ENCODE measurements at regions not wholly inside any gene's neighbourhood (a gene's known extent, or its start where the extent isn't known, plus 50 kb on each side); places are given as distances from the start of the nearest gene placed in this dataset.

DNA sequence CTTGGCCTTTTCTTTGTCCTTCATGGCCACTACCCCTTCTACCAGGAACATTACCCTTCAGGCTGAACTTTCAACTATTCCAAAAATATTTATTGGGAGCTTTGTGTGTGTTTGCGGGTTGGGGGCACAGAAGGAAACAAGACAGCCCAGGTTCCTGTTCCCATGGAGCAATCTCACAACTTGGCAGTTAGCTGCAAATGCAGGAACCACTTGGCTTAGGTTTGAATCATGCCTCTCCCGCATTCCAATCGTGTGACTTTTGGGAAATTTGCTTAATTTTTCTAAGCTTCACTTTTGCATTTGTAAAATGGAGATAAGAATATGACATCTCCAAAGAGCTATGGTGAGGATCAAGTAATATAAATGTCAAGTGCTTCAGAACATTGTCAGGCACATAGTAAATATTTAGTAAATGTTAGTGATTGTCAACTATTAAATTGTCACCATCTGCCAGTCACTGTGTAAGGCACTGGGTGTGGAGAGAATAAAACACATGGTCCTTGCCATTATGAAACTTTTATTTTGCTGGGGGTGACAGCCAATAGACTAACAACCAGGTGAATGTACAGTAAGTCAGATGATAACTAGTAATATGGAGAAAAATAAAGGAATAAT is 277.1 kb downstream of the SNX13 start:
- H3K27ac Mint-ChIP-seq: no peak overlapping the region
- peaks cover 0 to 30% of the 10 kb centered on the region in 2 donors for H3K27me3 Mint-ChIP-seq
- no peaks in the 10 kb centered on the region for H3K36me3 Mint-ChIP-seq (ENCODE audit: insufficient read depth)
- no peak overlapping the region for H3K4me3 Mint-ChIP-seq
- peaks cover 0 to under 1% of the 10 kb centered on the region in 2 donors for H3K4me1 Mint-ChIP-seq (ENCODE audit: low read depth in 2 of 2)
- ATAC-seq (replicated peaks) (no peak), DNase-seq (no peak)
- H3K9me3 Mint-ChIP-seq: no peaks in the 10 kb centered on the region

DNA sequence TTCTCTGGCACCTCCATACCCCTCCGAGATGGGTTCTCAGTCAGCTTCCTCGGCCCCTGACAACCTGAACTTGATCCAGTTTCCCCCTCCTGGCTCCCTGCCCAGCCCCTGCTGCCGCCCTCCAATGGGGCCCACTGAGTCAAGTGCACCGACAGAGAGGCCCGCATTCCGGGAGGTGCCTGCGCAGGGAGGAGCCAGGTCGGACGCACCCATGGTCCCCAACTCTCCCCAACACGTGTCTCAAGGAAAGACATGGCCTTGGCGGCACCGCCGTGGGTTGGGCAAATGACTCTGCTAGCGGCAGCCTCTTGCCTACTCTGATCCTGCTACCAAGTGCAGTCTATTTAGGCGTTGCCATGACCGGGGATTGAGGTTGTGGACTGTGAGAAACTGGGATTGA is 275.3 kb downstream of the SNX13 start:
- Mint-ChIP-seq H3K4me3 (no peak overlapping the region), H3K27me3 (peaks cover 9 to 38% of the 10 kb centered on the region in 2 donors), H3K9me3 (no peaks in the 10 kb centered on the region), H3K27ac (no peak overlapping the region), H3K36me3 (ENCODE audit: insufficient read depth) (no peaks in the 10 kb centered on the region), H3K4me1 (ENCODE audit: low read depth in 2 of 2) (no peaks in the 10 kb centered on the region)
- ATAC-seq (replicated peaks) (no peak), DNase-seq (no peak)

DNA sequence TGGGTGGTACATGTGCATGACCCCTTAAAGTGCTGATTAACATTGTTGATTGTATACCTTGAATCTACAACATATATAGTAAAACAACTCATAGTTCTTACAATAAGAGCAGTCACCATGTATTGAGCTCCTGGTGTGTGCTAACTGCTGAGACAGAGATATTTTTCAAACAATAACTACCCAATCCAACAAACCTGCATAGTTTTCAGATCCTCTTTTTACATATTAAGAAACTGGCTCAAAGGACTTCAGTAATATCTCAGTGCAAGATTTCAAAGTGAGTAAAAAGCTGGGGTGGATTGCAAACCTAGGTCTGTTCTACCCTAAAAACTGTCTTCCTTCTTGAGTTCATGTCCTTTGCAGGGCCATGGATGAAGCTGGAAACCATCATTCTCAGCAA is 272.2 kb downstream of the SNX13 start:
- H3K27me3 Mint-ChIP-seq: peaks cover 14 to 37% of the 10 kb centered on the region in 2 donors
- H3K27ac Mint-ChIP-seq: no peak overlapping the region
- no peak for DNase-seq

DNA sequence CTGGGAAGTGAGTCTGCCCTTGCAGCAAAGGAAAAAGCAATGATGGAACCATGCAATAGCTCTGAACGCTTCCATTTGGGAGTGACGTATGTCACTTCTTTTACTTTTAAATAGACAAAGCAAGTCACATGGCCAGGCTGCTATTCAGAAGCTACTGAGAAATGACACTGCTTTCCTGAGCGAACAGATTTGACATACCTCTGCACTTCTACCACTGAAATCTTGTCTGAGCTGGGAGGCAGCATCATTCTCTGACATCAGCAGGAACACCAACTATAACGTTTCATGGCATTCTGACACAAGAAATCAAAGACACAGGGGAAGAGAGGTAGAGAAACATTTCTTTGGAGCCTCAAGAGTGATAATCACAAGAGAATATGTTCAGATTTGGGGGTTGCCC is 271.1 kb downstream of the SNX13 start:
- peaks cover 14 to 27% of the 10 kb centered on the region in 2 donors for H3K27me3 Mint-ChIP-seq
- H3K9me3 Mint-ChIP-seq: no peaks in the 10 kb centered on the region
- ATAC-seq (replicated peaks): no peak
- no peak overlapping the region for H3K27ac Mint-ChIP-seq
- no peak for DNase-seq
- no peaks in the 10 kb centered on the region for H3K4me1 Mint-ChIP-seq (ENCODE audit: low read depth in 2 of 2)
- H3K36me3 Mint-ChIP-seq (ENCODE audit: insufficient read depth): no peaks in the 10 kb centered on the region
- no peak overlapping the region for H3K4me3 Mint-ChIP-seq

More for the DNA sequence above, 272.2 kb downstream of the SNX13 start:
- Mint-ChIP-seq H3K36me3 (ENCODE audit: insufficient read depth) (no peaks in the 10 kb centered on the region), H3K9me3 (no peaks in the 10 kb centered on the region), H3K4me1 (ENCODE audit: low read depth in 2 of 2) (no peaks in the 10 kb centered on the region), H3K4me3 (no peak overlapping the region)
- ATAC-seq (replicated peaks): no peak

DNA sequence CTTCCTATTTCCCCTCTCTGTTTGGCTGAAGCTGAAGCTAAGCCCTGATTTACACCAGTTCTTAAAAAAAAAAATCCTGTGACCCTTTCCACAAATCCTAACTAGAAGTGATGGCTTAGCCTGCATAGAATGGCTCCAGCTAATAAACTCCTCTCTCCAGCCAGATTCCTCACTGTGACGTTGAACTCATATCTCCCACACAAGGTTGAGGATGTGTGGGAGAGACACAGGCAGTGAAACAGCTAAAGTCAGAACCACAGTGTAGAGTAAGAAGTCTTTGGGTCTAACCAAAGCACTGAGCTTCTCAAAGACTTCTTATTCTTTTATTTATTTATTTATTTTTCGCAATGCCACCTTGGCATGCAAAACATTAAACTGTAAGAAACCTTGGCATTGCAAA is 268.3 kb downstream of the SNX13 start:
- H3K36me3 Mint-ChIP-seq (ENCODE audit: insufficient read depth): no peaks in the 10 kb centered on the region
- ATAC-seq (replicated peaks) (no peak), DNase-seq (no peak)
- no peaks in the 10 kb centered on the region for H3K4me1 Mint-ChIP-seq (ENCODE audit: low read depth in 2 of 2)
- H3K27ac Mint-ChIP-seq: no peak overlapping the region
- no peaks in the 10 kb centered on the region for H3K9me3 Mint-ChIP-seq
- H3K4me3 Mint-ChIP-seq: no peak overlapping the region
- H3K27me3 Mint-ChIP-seq: peaks cover 14 to 15% of the 10 kb centered on the region in 2 donors

DNA sequence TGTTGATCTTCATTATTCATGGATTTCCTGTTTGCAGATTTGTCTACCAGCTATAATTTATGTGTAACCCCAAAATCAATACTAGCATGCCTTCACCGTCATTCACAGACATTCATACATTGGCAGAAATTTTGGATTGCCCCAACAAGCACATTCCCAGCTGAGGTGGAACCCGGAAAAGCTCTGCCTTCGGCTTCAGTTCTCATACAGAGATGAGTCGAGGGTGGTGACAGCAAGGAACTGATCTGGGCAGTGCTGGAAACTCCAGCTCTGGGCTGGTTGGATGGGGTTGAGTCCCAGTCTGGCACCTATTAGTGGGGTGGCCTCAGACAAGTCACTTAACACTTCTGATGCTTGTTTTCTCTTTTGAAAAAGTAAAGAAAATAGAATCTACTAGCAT is 267.5 kb downstream of the SNX13 start:
- DNase-seq: no peak
- ATAC-seq (replicated peaks): no peak
- H3K4me1 Mint-ChIP-seq (ENCODE audit: low read depth in 2 of 2): no peaks in the 10 kb centered on the region
- peaks cover 14 to 15% of the 10 kb centered on the region in 2 donors for H3K27me3 Mint-ChIP-seq
- H3K27ac Mint-ChIP-seq: no peak overlapping the region
- H3K36me3 Mint-ChIP-seq (ENCODE audit: insufficient read depth): no peaks in the 10 kb centered on the region
- H3K4me3 Mint-ChIP-seq: no peak overlapping the region
- H3K9me3 Mint-ChIP-seq: no peaks in the 10 kb centered on the region

DNA sequence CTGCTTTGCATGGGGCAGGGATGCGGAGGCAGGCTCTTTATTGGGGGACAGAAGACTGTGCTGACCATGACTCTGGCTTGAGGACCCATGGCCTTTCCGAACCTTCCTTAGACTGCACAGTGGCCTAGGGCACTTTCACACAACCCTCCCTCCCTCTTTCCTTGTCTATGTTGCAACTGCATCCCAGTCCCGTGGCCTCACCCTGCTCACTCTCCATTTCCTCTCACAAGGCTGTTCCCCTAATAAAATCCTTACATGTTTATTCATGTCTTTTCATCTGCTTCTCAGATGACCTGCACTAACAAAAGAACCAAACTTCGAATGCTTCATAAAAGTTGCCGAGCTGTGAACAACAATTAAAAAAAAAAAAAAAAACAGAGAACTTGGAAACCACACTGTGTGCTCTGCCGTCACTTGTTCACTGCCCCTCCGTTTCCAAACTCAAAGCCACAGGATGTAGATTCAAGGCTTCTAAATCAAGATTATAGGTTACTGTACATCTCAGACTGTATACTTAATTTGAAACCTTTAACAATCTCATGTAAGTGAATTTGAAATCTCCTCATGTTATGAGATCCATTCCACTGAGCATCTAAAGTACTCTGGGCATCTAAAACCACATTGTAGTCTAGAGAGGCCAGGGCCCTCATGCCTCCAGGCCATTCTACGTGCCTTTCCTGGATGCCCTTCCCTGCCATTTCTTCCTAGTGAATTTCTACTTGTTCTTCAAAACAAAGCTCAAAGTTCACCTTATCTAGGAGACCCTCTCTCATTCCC is 265.9 kb downstream of the SNX13 start:
- H3K4me3 Mint-ChIP-seq: no peak overlapping the region
- no peak for ATAC-seq (replicated peaks)
- H3K36me3 Mint-ChIP-seq (ENCODE audit: insufficient read depth): no peaks in the 10 kb centered on the region
- no peak overlapping the region for H3K27ac Mint-ChIP-seq
- no peak for DNase-seq
- H3K9me3 Mint-ChIP-seq: no peaks in the 10 kb centered on the region
- H3K27me3 Mint-ChIP-seq: peaks cover 11 to 13% of the 10 kb centered on the region in 2 donors
- no peaks in the 10 kb centered on the region for H3K4me1 Mint-ChIP-seq (ENCODE audit: low read depth in 2 of 2)

DNA sequence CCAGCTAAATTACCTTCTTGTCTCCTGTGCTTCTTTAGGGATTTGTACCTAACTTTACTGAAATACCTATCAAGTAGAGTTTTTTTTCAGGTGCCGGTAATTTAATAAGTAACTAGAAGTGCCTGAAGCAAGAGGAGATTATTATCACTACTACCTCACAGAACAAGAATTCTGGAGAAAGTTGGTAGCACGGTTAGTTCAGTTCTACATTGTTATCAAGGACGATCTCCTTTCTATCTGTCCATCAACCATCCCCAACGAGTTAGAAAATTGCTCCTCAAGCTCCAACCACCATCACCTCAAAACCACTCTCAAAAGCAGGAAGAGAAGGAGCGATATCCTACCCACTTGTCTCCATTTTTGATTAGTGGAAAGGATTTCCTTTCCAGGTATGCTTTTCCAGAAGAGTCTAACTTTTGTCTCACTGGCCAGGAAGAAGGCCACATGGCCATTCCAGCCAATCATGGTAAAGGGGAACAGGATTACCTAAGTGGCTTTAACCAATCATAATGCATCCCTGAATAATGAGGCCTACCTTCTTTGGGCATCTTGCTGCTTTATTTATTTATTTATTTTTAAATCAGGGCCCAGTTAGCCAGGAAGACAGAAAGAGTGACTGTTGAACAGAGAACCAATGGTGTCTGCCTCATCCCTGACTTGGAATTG is 265.2 kb downstream of the SNX13 start:
- no peaks in the 10 kb centered on the region for H3K4me1 Mint-ChIP-seq (ENCODE audit: low read depth in 2 of 2)
- H3K9me3 Mint-ChIP-seq: no peaks in the 10 kb centered on the region
- no peaks in the 10 kb centered on the region for H3K36me3 Mint-ChIP-seq (ENCODE audit: insufficient read depth)
- H3K27ac Mint-ChIP-seq: no peak overlapping the region
- DNase-seq (no peak), ATAC-seq (replicated peaks) (no peak)
- no peak overlapping the region for H3K4me3 Mint-ChIP-seq
- peaks cover 5 to 6% of the 10 kb centered on the region in 2 donors for H3K27me3 Mint-ChIP-seq

DNA sequence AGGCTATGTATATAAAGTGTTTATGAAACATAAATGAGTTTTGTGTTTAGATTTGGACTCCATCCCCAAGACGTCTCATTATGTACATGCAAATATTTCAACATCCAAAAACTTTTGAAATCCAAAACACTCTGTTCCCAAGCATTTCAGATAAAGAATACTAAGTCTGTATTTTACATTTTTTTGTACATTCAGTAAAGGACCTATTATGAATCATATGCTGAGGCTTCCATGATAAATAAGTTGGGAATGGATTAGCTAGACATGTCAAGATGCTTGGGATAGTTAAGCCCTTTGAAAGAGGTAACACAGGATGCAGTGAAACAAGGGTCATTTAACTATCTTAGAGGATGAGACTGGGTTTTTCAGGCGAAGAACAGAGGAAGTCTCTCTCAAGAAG is 262.9 kb downstream of the SNX13 start:
- no peaks in the 10 kb centered on the region for H3K4me1 Mint-ChIP-seq (ENCODE audit: low read depth in 2 of 2)
- H3K27ac Mint-ChIP-seq: no peak overlapping the region
- H3K27me3 Mint-ChIP-seq: no peaks in the 10 kb centered on the region
- H3K9me3 Mint-ChIP-seq: no peaks in the 10 kb centered on the region
- no peak overlapping the region for H3K4me3 Mint-ChIP-seq
- no peak for DNase-seq
- no peak for ATAC-seq (replicated peaks)
- H3K36me3 Mint-ChIP-seq (ENCODE audit: insufficient read depth): no peaks in the 10 kb centered on the region

DNA sequence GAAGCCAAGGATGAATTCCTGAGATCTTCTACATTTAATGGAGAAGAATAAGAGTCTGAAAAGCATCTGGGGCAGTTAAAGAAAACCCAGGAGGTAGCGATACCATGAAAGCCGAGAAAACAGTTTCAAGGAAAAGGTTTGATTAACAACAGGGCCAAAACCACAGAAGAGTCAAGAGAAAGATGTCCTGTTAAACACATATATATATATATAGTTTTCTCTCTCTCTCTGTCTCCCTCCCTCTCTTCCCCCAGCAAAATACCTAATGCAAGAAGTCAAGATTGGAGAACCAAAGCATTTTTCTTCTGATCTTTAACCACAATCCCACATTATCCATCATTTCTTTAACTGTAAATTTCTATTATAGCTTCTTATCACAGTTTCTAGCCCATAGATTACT is 261.4 kb downstream of the SNX13 start:
- H3K9me3 Mint-ChIP-seq: no peaks in the 10 kb centered on the region
- H3K36me3 Mint-ChIP-seq (ENCODE audit: insufficient read depth): no peaks in the 10 kb centered on the region
- no peak overlapping the region for H3K4me3 Mint-ChIP-seq
- ATAC-seq (replicated peaks) (no peak), DNase-seq (no peak)
- H3K27ac Mint-ChIP-seq: no peak overlapping the region
- H3K27me3 Mint-ChIP-seq: no peaks in the 10 kb centered on the region
- H3K4me1 Mint-ChIP-seq (ENCODE audit: low read depth in 2 of 2): no peaks in the 10 kb centered on the region

DNA sequence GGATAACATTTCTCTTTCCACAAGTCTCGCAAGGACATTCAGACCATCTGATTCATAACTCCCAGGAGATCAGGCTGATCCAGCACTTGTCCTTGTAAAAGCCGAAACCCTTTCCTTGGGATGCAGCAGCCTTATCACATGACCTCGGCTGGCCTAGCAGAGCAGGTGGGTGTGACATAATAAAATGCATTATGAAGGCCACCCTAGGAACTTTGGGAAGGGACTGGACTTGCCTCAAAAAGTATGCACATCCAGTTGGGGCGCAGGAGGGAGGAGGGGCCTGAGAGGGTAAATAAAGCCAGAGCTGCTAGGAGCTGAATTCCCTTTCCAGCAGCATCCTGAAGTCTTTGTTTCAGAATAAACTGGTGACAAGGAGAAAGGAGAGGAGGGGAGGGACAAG is 260.8 kb downstream of the SNX13 start:
- no peak for ATAC-seq (replicated peaks)
- no peak for DNase-seq
- no peaks in the 10 kb centered on the region for H3K36me3 Mint-ChIP-seq (ENCODE audit: insufficient read depth)
- H3K27ac Mint-ChIP-seq: no peak overlapping the region
- H3K4me3 Mint-ChIP-seq: no peak overlapping the region
- H3K9me3 Mint-ChIP-seq: no peaks in the 10 kb centered on the region
- H3K27me3 Mint-ChIP-seq: no peaks in the 10 kb centered on the region
- H3K4me1 Mint-ChIP-seq (ENCODE audit: low read depth in 2 of 2): no peaks in the 10 kb centered on the region

DNA sequence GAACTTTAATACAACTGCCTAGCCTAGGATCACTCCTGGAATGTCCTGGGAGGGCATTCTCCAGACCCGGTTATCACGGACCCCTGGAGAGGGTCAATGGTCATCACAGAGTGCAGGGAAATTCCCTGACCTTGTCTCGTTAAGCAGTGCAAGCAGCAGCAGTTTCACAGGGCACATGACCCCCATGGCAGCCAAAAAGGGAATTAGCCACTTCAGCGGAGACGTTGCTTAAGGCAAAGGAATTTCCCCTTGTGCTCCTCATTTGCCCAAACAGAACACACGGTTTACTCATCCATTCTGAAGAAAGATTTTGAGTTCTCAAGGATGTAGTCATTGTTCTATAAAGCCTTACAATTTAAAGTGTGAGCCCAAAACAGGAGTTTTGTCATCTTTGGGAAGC is 260.3 kb downstream of the SNX13 start:
- H3K4me1 Mint-ChIP-seq (ENCODE audit: low read depth in 2 of 2): no peaks in the 10 kb centered on the region
- no peak for DNase-seq
- no peak for ATAC-seq (replicated peaks)
- H3K9me3 Mint-ChIP-seq: no peaks in the 10 kb centered on the region
- H3K27ac Mint-ChIP-seq: no peak overlapping the region
- no peak overlapping the region for H3K4me3 Mint-ChIP-seq
- H3K36me3 Mint-ChIP-seq (ENCODE audit: insufficient read depth): no peaks in the 10 kb centered on the region
- H3K27me3 Mint-ChIP-seq: no peaks in the 10 kb centered on the region

DNA sequence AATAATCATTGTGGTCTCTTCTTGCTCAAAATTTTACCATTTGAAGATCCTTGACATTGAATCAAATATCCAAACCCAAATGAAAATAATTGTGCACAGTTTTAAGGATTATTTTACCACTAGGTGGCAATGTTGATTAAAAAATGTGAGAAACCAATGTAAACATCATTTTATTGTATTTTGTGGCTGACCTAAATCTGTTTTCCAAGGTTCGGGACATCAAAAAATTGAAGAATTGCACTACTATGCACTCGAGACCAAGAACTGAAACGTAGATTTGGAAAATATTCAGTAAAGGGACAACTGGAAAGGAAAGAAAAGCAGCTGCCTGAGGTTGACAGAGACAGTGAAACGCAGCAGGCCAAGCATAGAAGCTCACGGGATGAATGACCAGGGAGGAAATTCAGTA is 259.3 kb downstream of the SNX13 start:
- Mint-ChIP-seq H3K27me3 (no peaks in the 10 kb centered on the region), H3K4me3 (no peak overlapping the region), H3K4me1 (ENCODE audit: low read depth in 2 of 2) (no peaks in the 10 kb centered on the region), H3K27ac (no peak overlapping the region), H3K9me3 (no peaks in the 10 kb centered on the region), H3K36me3 (ENCODE audit: insufficient read depth) (no peaks in the 10 kb centered on the region)
- no peak for DNase-seq
- no peak for ATAC-seq (replicated peaks)

DNA sequence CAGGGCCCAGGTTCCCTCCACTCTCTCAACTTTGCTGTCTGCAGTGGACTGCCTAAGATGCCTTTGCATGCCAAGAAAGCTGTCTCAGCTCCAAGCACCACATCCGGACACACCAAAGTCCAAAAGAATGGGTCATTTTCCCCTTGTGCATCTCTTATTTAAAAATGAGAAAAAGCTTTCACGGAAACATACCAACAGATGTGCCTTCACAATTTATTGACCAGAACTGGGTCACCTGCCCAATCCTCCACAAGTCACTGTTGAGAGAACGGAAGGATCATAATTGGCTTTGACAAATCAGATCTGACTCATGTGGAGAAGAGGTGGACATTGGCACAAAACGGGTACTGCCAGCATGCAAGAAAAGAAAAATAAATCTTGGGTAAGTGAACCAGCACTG is 258.3 kb downstream of the SNX13 start:
- ATAC-seq (replicated peaks) (no peak), DNase-seq (no peak)
- Mint-ChIP-seq H3K27ac (no peak overlapping the region), H3K4me3 (no peak overlapping the region), H3K27me3 (no peaks in the 10 kb centered on the region), H3K9me3 (no peaks in the 10 kb centered on the region), H3K4me1 (ENCODE audit: low read depth in 2 of 2) (no peaks in the 10 kb centered on the region), H3K36me3 (ENCODE audit: insufficient read depth) (no peaks in the 10 kb centered on the region)

Measured in effector memory CD8-positive, alpha-beta T cell (primary cell).